SU-DHL-6 (cell line): ENCODE measurements at regions not wholly inside any gene's neighbourhood (a gene's known extent, or its start where the extent isn't known, plus 50 kb on each side); places are given as distances from the start of the nearest gene placed in this dataset.

Source experiments
- EZH2phosphoT487 ChIP-seq: fragments of 200-600 bp; sonication (generic), shearing (Covaris generic); conservative IDR thresholded peaks from 2 replicates; pipeline ENCODE4 v1.6.1; 2018; ENCODE audit warnings: mild to moderate bottlenecking, antibody characterized with exemption, low read length, moderate library complexity, mixed read lengths
- TF ChIP-seq, protein P1 (sequence below): fragments of 200-600 bp; sonication (generic); IDR thresholded peaks from one replicate; pipeline ENCODE4 v1.5.1; 2017; ENCODE audit warnings: antibody characterized with exemption, mild to moderate bottlenecking, low read length, moderate library complexity; ENCODE audit not compliant: insufficient read depth, poor library complexity, severe bottlenecking

DNA sequence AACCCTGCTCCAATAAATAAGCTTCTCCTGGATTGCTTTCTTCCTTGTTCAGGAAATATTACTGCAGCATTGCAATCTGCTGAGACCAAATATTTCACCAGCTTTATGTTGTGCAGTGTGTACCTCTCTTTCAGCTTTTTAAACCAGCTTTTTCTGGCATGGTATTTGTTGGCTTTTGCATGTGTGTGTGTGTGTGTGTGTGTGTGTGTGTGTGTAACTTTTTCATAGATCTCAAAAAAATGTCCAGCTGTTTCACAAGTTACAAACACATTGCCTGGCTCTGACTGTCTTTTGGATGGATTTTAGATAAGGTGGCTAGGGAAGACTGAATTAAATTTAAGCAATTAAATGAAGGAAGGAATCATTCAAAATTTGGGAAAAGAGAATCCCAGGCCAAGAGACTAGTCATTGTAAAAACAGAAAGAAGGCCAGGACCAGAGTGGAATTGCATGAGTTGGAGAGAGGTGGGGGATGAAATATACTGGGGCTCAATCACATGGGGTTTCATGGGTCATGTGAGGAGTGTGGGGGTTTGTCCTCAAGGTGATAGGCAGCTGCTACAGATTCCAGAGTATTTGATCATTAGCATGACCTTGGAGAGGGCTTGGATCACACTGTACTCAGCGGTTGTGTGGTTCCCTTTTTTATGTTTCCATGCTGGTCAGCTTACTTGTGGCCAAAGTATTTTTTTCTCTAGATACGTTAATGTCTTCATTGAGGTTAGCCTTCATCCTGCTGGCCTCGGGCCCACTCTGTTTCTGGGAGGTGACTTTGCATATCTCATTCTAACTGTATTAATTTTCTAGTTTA lies 357.7 kb upstream of the BOD1L1 start:
- TF ChIP-seq, protein P1, sequence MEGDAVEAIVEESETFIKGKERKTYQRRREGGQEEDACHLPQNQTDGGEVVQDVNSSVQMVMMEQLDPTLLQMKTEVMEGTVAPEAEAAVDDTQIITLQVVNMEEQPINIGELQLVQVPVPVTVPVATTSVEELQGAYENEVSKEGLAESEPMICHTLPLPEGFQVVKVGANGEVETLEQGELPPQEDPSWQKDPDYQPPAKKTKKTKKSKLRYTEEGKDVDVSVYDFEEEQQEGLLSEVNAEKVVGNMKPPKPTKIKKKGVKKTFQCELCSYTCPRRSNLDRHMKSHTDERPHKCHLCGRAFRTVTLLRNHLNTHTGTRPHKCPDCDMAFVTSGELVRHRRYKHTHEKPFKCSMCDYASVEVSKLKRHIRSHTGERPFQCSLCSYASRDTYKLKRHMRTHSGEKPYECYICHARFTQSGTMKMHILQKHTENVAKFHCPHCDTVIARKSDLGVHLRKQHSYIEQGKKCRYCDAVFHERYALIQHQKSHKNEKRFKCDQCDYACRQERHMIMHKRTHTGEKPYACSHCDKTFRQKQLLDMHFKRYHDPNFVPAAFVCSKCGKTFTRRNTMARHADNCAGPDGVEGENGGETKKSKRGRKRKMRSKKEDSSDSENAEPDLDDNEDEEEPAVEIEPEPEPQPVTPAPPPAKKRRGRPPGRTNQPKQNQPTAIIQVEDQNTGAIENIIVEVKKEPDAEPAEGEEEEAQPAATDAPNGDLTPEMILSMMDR = no peak
- TF ChIP-seq EZH2phosphoT487 = no peak
